GM20000 (cell line): ENCODE measurements at regions not wholly inside any gene's neighbourhood (a gene's known extent, or its start where the extent isn't known, plus 50 kb on each side); places are given as distances from the start of the nearest gene placed in this dataset.

Experiments used
- DNase-seq: peaks from one replicate; pipeline ENCODE4 v3.0.0; 2012; ENCODE audit warnings: low spot score
- TF ChIP-seq, protein P1 (sequence below): IDR thresholded peaks from 2 replicates; pipeline ENCODE4 v1.5.1; 2012; ENCODE audit warnings: mild to moderate bottlenecking, control low read depth; ENCODE audit errors: extremely low read depth, missing control alignments

DNA sequence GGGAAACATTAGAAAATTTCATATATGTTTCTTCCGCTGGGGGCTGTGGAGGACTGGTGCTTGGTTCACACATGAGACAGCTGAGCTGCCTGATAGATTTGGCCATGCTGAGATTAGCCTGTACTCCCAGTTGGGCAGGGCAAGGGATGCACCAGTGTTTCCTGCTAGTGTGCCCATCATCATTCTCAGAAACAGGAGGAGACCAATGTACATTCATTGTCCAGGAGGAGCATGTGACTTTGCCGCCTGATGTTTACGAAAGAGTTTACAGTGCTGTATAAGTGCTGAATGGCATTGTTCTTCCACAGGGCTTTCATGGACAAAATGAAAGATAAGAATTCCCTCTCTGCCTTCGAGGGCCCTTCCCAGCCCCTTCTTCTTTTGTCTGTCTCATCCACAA lies 311.1 kb upstream of the THBS1 start:
- TF ChIP-seq, protein P1, sequence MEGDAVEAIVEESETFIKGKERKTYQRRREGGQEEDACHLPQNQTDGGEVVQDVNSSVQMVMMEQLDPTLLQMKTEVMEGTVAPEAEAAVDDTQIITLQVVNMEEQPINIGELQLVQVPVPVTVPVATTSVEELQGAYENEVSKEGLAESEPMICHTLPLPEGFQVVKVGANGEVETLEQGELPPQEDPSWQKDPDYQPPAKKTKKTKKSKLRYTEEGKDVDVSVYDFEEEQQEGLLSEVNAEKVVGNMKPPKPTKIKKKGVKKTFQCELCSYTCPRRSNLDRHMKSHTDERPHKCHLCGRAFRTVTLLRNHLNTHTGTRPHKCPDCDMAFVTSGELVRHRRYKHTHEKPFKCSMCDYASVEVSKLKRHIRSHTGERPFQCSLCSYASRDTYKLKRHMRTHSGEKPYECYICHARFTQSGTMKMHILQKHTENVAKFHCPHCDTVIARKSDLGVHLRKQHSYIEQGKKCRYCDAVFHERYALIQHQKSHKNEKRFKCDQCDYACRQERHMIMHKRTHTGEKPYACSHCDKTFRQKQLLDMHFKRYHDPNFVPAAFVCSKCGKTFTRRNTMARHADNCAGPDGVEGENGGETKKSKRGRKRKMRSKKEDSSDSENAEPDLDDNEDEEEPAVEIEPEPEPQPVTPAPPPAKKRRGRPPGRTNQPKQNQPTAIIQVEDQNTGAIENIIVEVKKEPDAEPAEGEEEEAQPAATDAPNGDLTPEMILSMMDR = no peak
- DNase-seq = no peak

DNA sequence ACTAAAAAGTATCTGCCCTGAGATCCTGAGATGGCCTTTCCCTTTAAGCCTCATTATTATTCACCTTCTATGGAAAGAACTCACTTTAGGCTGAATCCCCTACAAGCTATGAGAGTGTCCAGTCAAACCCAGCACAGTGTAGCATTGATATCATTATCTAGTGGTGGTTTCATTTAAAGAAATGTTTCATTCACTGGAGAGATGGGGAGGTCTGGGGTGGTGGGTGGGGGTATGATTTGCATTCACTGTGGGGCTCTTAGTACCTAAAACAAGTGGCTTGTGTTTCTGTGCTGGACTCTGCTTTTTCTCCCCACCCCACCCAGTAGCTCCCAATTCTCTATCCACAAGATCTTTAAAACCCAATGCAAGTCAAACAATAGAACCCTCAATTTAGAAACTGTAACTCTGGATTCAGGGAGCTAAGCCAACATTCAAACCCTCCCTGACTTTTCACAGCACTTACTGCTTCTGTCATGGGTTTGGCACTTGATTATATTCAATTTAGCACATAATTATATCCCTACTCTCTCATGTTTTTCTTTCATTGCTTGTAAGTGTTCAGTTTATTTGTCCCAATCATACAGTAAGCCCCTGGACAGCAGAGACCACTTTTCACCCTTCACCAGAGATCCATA lies 310.5 kb upstream of the THBS1 start:
- TF ChIP-seq, protein P1 = no peak
- no peak for DNase-seq

DNA sequence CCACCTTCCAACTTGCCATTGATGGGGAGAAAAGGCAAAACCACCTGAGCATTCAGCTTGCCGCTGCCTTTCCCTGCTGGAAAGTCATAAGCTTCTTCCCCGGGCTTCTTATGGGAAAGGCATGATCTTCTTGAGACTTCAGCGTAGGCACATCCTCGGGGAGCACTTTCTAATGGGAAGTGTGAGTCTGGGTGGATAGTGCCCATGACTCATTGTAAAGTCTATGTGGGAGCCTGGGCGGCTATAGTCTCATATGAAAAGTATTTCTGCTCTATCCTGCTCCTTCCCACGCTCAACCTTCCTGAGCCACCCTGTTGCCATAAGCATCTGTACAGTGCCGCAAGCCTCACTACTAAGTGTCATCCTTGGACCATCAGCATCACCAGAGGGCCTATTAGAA lies 309.9 kb upstream of the THBS1 start:
- DNase-seq = no peak
- TF ChIP-seq, protein P1 = no peak

DNA sequence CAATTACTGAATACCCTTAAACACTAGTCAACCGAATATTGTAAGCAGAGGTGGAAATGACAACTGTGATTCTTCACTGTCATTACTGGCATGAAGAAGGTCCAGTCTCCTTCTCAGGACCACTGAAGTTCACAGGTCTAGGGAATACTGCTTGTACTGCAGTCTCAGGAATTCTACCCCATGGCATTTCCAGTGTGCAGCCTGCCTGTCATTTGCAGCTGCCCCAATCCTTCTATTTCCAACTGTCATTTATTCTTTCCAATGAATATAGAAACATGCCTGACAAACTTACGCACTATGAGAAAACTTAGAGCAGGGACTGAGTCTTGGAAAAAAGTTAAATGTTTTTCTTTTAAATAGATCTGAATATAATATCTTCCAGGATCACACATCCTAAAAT lies 308.0 kb upstream of the THBS1 start:
- TF ChIP-seq, protein P1 = no peak
- DNase-seq = no peak

DNA sequence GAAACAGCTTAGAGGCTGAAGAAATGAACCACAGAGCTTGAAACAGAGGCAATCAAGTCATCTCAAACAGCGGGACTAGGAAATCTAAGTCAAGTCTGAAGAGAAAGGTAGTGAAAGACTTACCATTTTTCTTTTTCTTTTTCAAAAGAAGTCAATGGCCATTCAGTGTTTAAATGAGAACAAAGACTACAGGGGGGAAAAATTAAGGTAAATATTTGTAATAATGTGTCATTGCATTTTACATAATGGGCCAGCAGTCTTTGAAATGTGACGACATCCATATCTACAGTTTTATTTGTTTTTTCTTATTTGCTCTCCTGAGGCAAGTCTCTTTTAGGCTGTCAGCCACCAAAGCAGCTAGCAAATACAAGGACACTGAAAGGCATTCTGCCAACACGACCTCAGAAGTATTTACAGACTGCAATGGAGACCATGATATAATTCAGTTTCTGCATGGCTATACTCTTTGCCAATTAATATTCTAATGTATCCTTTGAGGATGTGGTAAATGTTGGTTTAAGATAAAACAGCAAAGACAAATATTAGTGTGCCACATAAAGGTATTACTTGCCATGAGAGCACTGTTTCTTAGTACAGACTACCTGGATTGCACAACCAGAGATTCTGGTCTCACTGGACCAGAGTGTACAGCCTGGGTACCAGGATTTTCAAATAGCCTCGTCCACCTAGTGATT lies 307.0 kb upstream of the THBS1 start:
- DNase-seq = no peak

DNA sequence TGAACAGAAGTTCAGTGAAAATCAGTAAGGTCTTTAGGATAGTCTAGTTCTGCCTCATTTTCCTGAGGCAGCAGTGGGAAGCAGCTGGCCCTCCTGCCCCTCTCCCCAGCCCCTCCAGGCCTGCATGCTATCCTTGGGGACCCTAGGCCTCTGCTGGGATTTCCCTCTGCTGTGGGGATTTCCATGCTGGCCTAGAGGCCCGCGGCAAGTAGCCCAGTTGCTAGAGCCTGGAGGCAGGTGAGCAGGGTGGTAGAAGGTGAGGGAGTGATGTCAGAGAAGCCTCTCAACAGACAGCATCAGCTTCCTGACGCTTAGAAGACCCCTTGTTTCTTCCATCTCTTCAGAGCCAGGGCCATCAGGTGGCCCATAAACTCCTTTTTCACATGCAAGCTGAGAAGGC lies 305.8 kb upstream of the THBS1 start:
- TF ChIP-seq, protein P1 = no peak

More for the DNA sequence above, 307.0 kb upstream of the THBS1 start:
- TF ChIP-seq, protein P1 = no peak

DNA sequence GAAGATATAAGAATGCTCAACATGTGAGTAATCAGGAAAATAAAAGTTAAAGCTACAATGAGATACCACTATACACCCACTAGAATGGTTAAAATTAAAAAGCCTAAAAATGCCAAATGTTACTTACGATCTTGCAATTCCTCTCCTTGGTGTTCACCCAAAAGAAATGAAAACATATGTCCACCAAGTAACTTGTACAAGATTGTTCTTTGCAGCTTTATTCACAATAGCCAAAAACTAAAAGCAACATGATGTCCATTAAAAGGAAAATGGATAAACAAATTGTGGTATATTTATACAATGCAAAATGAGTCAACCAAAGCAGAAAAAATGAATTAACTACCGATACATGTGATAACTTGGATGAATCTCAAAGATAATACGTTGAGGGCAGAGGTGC lies 301.6 kb upstream of the THBS1 start:
- TF ChIP-seq, protein P1 = no peak
- DNase-seq = no peak

More for the DNA sequence above, 305.8 kb upstream of the THBS1 start:
- peak; percentile 11 for DNase-seq
